Naive thymus-derived CD4-positive, alpha-beta T cell (primary cell): ENCODE measurements at regions not wholly inside any gene's neighbourhood (a gene's known extent, or its start where the extent isn't known, plus 50 kb on each side); places are given as distances from the start of the nearest gene placed in this dataset.

Source experiments
- ATAC-seq: fragments of 150-1000 bp; cut with Tn5 transposase; 2 replicates; pipeline ENCODE4 v1.10.0; 2021; ENCODE audit warnings: mild to moderate bottlenecking, moderate library complexity
- CTCF ChIA-PET: fragments of 350-600 bp; sonication (Branson Sonifier 250); formaldehyde crosslinking; loops from one replicate; lab custom pipeline; 2021; ENCODE audit warnings: antibody characterized with exemption; lab: Charles Lee
- POLR2A ChIA-PET: fragments of 350-600 bp; sonication (Branson Sonifier 250); formaldehyde crosslinking; loops from one replicate; lab custom pipeline; 2021; ENCODE audit warnings: antibody characterized with exemption, inconsistent platforms; lab: Charles Lee
- DNase-seq, 9 donors: peaks; one replicate each; pipeline versions ENCODE4 v3.0.0 to v3.0.0-alpha.2; 2020 to 2022; ENCODE audit warnings: mixed read lengths in 1 of 9
- H3K27ac ChIP-seq: one replicate; pipeline ENCODE4 v1.7.0; 2013; ENCODE audit warnings: mild to moderate bottlenecking, low read depth, low read length, moderate library complexity
- H3K27me3 ChIP-seq, 2 donors: one replicate each; pipeline ENCODE4 v1.7.0; 2013; ENCODE audit warnings: low read length in 2 of 2, mild to moderate bottlenecking in 2 of 2, moderate library complexity in 2 of 2; ENCODE audit not compliant: control insufficient read depth in 2 of 2, insufficient read depth in 2 of 2
- H3K36me3 ChIP-seq, 3 experiments: 1 replicate in 2 of 3; 2 replicates in 1 of 3; pipeline ENCODE4 v1.7.0; 2013; ENCODE audit warnings: low read length in 3 of 3, mild to moderate bottlenecking in 3 of 3, moderate library complexity in 1 of 3; ENCODE audit not compliant: insufficient read depth in 3 of 3, control insufficient read depth in 2 of 3
- H3K4me1 ChIP-seq, 2 donors: one replicate each; pipeline ENCODE4 v1.7.0; 2013; ENCODE audit warnings: low read length in 2 of 2, mild to moderate bottlenecking in 2 of 2, moderate library complexity in 1 of 2; ENCODE audit not compliant: control insufficient read depth in 2 of 2, insufficient read depth in 2 of 2
- H3K4me3 ChIP-seq: 2 replicates; pipeline ENCODE4 v1.7.0; 2013; ENCODE audit warnings: mild to moderate bottlenecking, low read length
- H3K9me3 ChIP-seq, 3 experiments: 1 replicate in 2 of 3; 2 replicates in 1 of 3; pipeline ENCODE4 v1.7.0; 2013; ENCODE audit warnings: low read length in 3 of 3; ENCODE audit not compliant: control insufficient read depth in 2 of 3
- H3K27ac Mint-ChIP-seq, 9 donors: one replicate each; pipeline ENCODE4 v1.8.0; 2020 to 2022; ENCODE audit warnings: mixed read lengths in 9 of 9, mild to moderate bottlenecking in 8 of 9, moderate library complexity in 5 of 9, inconsistent platforms in 2 of 9
- H3K27me3 Mint-ChIP-seq, 5 donors: one replicate each; pipeline ENCODE4 v1.8.0; 2021 to 2022; ENCODE audit warnings: mixed read lengths in 5 of 5, mild to moderate bottlenecking in 1 of 5
- H3K36me3 Mint-ChIP-seq, 5 donors: one replicate each; pipeline ENCODE4 v1.8.0; 2020 to 2022; ENCODE audit warnings: mixed read lengths in 5 of 5, mild to moderate bottlenecking in 3 of 5, inconsistent platforms in 1 of 5
- H3K4me1 Mint-ChIP-seq, 7 donors: one replicate each; pipeline ENCODE4 v1.8.0; 2020 to 2022; ENCODE audit warnings: mixed read lengths in 7 of 7, mild to moderate bottlenecking in 3 of 7, inconsistent platforms in 1 of 7
- H3K4me3 Mint-ChIP-seq, 10 donors: one replicate each; pipeline ENCODE4 v1.8.0; 2020 to 2022; ENCODE audit warnings: mild to moderate bottlenecking in 10 of 10, mixed read lengths in 10 of 10, moderate library complexity in 6 of 10, inconsistent platforms in 2 of 10
- H3K9me3 Mint-ChIP-seq, 11 donors: one replicate each; pipeline ENCODE4 v1.8.0; 2020 to 2022; ENCODE audit warnings: mixed read lengths in 11 of 11, mild to moderate bottlenecking in 4 of 11, inconsistent platforms in 1 of 11, moderate library complexity in 1 of 11
- intact Hi-C, 2 donors: fragments of 100-400 bp; cut with micrococcal nuclease; formaldehyde crosslinking; loops; one replicate each; pipeline ENCODE4 v1.15.1; 2023

DNA sequence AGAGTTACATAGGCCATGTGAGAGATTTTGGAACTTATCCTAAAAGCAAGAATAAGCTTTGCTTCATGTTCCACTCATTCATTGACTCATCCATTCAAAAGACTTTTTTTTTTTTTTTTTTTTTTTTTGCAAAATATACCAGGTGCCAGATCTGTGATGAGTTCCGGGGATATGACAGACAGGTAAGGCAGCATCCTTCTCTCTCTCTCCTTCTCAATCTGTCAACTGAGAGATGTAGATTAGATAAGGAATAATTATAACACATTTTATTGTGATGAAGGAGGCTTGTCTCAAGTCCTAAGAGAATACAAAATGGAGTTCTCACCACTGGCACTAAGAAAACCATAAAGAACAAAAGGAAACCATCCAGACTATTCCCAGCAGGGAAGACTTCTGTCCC is 190.2 kb upstream of the CPEB2 start:
- H3K4me3 Mint-ChIP-seq, result no peak overlapping the region
- DNase-seq (no peak), ATAC-seq (no peak)
- no peaks in the 10 kb centered on the region for H3K36me3 Mint-ChIP-seq
- H3K36me3 ChIP-seq, result no peaks in the 10 kb centered on the region
- no peak overlapping the region for H3K4me3 ChIP-seq
- POLR2A ChIA-PET, result no interaction called here
- peaks cover 0 to 21% (median 11%) of the 10 kb centered on the region in 5 donors for H3K27me3 Mint-ChIP-seq
- H3K4me1 Mint-ChIP-seq, result no peaks in the 10 kb centered on the region
- no peak overlapping the region for H3K27ac Mint-ChIP-seq
- CTCF ChIA-PET, result no interaction called here
- H3K9me3 ChIP-seq, result no peaks in the 10 kb centered on the region
- no peaks in the 10 kb centered on the region for H3K4me1 ChIP-seq
- intact Hi-C loops, result no loop called here
- H3K27ac ChIP-seq, result no peak overlapping the region
- H3K9me3 Mint-ChIP-seq, result peaks cover 0 to 13% (median 0%) of the 10 kb centered on the region in 11 donors
- no peaks in the 10 kb centered on the region for H3K27me3 ChIP-seq

GRCh38 chr4:14816623-14817261 is 185.5 kb upstream of the CPEB2 start:
- CTCF ChIA-PET, result no interaction called here
- H3K9me3 Mint-ChIP-seq, result peaks cover 0 to 2% (median 0%) of the 10 kb centered on the region in 11 donors

DNA sequence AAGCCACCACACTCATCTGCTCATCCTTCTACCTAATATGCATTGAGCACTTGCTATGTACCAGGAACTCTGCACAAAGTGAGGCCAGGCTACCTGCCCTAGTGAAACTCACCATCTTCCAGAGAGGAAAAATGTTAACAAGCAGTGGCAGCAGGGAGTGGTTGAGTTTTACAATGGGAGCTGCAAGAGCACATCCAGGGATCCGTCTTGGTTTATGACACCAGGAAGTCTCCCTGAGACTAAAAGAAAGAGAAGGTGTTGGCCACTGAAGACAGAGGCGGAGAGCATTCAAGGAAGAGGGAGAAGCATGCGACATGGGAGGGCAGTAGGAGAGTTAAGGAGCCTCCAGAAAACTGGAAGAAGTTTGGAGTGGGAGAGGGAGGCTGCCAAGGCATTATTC is 178.1 kb upstream of the CPEB2 start:
- intact Hi-C loops, result no loop called here
- CTCF ChIA-PET, result no interaction called here
- H3K27ac Mint-ChIP-seq, result no peak overlapping the region

More at GRCh38 chr4:14816623-14817261, 185.5 kb upstream of the CPEB2 start:
- peaks cover 3 to 19% (median 12%) of the 10 kb centered on the region in 5 donors for H3K27me3 Mint-ChIP-seq
- no peak for ATAC-seq
- H3K27ac ChIP-seq, result no peak overlapping the region
- peaks cover 0 to 2% of the 10 kb centered on the region in 2 donors for H3K27me3 ChIP-seq
- no peak overlapping the region for H3K4me3 Mint-ChIP-seq
- intact Hi-C loops, result no loop called here
- no peak overlapping the region for H3K27ac Mint-ChIP-seq
- no peaks in the 10 kb centered on the region for H3K4me1 Mint-ChIP-seq
- no peak for DNase-seq
- H3K9me3 ChIP-seq, result no peaks in the 10 kb centered on the region
- no peaks in the 10 kb centered on the region for H3K36me3 Mint-ChIP-seq
- no peak overlapping the region for H3K4me3 ChIP-seq
- POLR2A ChIA-PET, result no interaction called here
- H3K36me3 ChIP-seq, result no peaks in the 10 kb centered on the region
- H3K4me1 ChIP-seq, result no peaks in the 10 kb centered on the region

DNA sequence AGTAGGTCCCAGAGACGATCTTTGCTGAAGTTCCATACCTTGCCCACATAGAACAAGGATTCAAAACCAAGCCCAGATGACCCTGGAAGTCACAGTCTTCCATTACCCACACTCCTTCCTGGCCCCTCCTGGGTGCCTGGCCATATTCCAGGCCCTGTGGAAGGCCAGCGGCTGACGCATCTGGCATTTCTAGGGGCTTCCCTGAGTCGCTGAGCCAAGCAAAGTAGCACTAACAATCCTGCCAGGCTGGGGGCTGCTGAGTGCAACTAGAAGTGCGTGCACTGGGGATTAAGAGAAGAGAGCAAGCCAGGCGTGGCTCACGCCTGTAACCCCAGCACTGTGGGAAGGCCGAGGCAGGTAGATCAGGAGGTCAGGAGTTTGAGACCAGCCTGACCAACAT is 175.2 kb upstream of the CPEB2 start:
- H3K27ac ChIP-seq, result no peak overlapping the region
- no peaks in the 10 kb centered on the region for H3K9me3 ChIP-seq
- H3K4me3 ChIP-seq, result no peak overlapping the region
- no peaks in the 10 kb centered on the region for H3K36me3 ChIP-seq
- H3K4me1 ChIP-seq, result no peaks in the 10 kb centered on the region
- ChIA-PET POLR2A (no interaction called here), CTCF (no interaction called here)
- no peaks in the 10 kb centered on the region for H3K4me1 Mint-ChIP-seq
- peaks cover 0 to 1% (median 0%) of the 10 kb centered on the region in 11 donors for H3K9me3 Mint-ChIP-seq
- peaks cover 0 to 23% (median 20%) of the 10 kb centered on the region in 5 donors for H3K27me3 Mint-ChIP-seq
- H3K27me3 ChIP-seq, result no peaks in the 10 kb centered on the region
- no peak for DNase-seq
- no peak overlapping the region for H3K4me3 Mint-ChIP-seq
- ATAC-seq, result no peak
- no peak overlapping the region for H3K27ac Mint-ChIP-seq
- intact Hi-C loops, result no loop called here
- H3K36me3 Mint-ChIP-seq, result no peaks in the 10 kb centered on the region

More for the DNA sequence above, 178.1 kb upstream of the CPEB2 start:
- H3K4me1 Mint-ChIP-seq, result no peaks in the 10 kb centered on the region
- Histone ChIP-seq H3K27ac (no peak overlapping the region), H3K27me3 (peaks cover 0 to 2% of the 10 kb centered on the region in 2 donors), H3K4me3 (no peak overlapping the region), H3K36me3 (no peaks in the 10 kb centered on the region), H3K9me3 (no peaks in the 10 kb centered on the region), H3K4me1 (no peaks in the 10 kb centered on the region)
- H3K4me3 Mint-ChIP-seq, result no peak overlapping the region
- peaks cover 0 to 5% (median 0%) of the 10 kb centered on the region in 11 donors for H3K9me3 Mint-ChIP-seq
- POLR2A ChIA-PET, result no interaction called here
- no peaks in the 10 kb centered on the region for H3K36me3 Mint-ChIP-seq
- no peak for ATAC-seq
- DNase-seq, result no peak
- H3K27me3 Mint-ChIP-seq, result peaks cover 3 to 32% (median 18%) of the 10 kb centered on the region in 5 donors

DNA sequence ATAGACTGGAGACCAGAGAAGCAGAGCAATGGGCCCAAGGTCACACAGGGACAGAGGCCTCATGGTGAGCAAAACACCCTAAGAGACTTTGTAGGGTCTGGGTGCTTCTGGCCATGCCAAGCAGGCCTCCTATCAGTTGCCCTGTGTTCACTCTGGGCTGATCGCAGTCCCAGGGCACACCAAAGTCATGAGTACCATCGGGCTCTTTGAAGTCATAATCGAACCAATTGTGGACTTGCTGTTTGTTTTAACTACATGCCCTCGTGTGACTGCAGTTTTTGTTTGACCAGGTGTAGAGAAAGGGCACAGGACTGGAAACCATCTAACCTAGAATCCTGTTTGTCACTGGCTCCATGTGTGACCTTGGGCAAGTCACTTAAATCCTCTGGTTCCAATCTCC is 172.5 kb upstream of the CPEB2 start:
- ChIA-PET POLR2A (no interaction called here), CTCF (no interaction called here)
- Histone ChIP-seq H3K27ac (no peak overlapping the region), H3K27me3 (no peaks in the 10 kb centered on the region), H3K4me3 (no peak overlapping the region), H3K4me1 (no peaks in the 10 kb centered on the region), H3K36me3 (no peaks in the 10 kb centered on the region), H3K9me3 (no peaks in the 10 kb centered on the region)
- no peak for DNase-seq
- no peaks in the 10 kb centered on the region for H3K36me3 Mint-ChIP-seq
- H3K4me3 Mint-ChIP-seq, result no peak overlapping the region
- intact Hi-C loops, result no loop called here
- peaks cover 0 to 10% (median 8%) of the 10 kb centered on the region in 5 donors for H3K27me3 Mint-ChIP-seq
- H3K27ac Mint-ChIP-seq, result no peak overlapping the region
- H3K4me1 Mint-ChIP-seq, result no peaks in the 10 kb centered on the region
- no peaks in the 10 kb centered on the region for H3K9me3 Mint-ChIP-seq
- no peak for ATAC-seq

- Mint-ChIP-seq H3K9me3 (peaks cover 0 to 4% (median 0%) of the 10 kb centered on the region in 11 donors), H3K4me3 (no peak overlapping the region), H3K36me3 (no peaks in the 10 kb centered on the region), H3K27me3 (peaks cover 0 to 10% (median 3%) of the 10 kb centered on the region in 5 donors), H3K27ac (no peak overlapping the region), H3K4me1 (no peaks in the 10 kb centered on the region)
- DNase-seq (no peak), ATAC-seq (no peak)
- intact Hi-C loops, result no loop called here
- POLR2A ChIA-PET, result no interaction called here
- H3K4me1 ChIP-seq, result no peaks in the 10 kb centered on the region
- H3K27ac ChIP-seq, result no peak overlapping the region
- H3K9me3 ChIP-seq, result no peaks in the 10 kb centered on the region
- no peaks in the 10 kb centered on the region for H3K36me3 ChIP-seq
- H3K27me3 ChIP-seq, result no peaks in the 10 kb centered on the region
- CTCF ChIA-PET, result no interaction called here
- no peak overlapping the region for H3K4me3 ChIP-seq
Measured at GRCh38 chr4:14831416-14831815, 170.9 kb upstream of the CPEB2 start.

GRCh38 chr4:14833053-14833452 is 169.2 kb upstream of the CPEB2 start:
- H3K36me3 ChIP-seq, result no peaks in the 10 kb centered on the region

More at GRCh38 chr4:14833053-14833452, 169.2 kb upstream of the CPEB2 start:
- H3K27ac ChIP-seq, result no peak overlapping the region
- Mint-ChIP-seq H3K4me3 (no peak overlapping the region), H3K36me3 (no peaks in the 10 kb centered on the region), H3K27ac (no peak overlapping the region), H3K9me3 (peaks cover 0 to 4% (median 0%) of the 10 kb centered on the region in 11 donors), H3K27me3 (peaks cover 0 to 5% (median 0%) of the 10 kb centered on the region in 5 donors), H3K4me1 (no peaks in the 10 kb centered on the region)
- H3K9me3 ChIP-seq, result no peaks in the 10 kb centered on the region
- ATAC-seq (no peak), DNase-seq (no peak)
- ChIA-PET POLR2A (no interaction called here), CTCF (no interaction called here)
- H3K4me3 ChIP-seq, result no peak overlapping the region
- no peaks in the 10 kb centered on the region for H3K27me3 ChIP-seq
- intact Hi-C loops, result no loop called here
- H3K4me1 ChIP-seq, result no peaks in the 10 kb centered on the region
